Ishikawa (cell line): ENCODE measurements at regions not wholly inside any gene's neighbourhood (a gene's known extent, or its start where the extent isn't known, plus 50 kb on each side); places are given as distances from the start of the nearest gene placed in this dataset.

Experiments
- CEBPB ChIP-seq: IDR thresholded peaks from 2 replicates; pipeline ENCODE4 v1.6.1; 2012
- CREB1 ChIP-seq: IDR thresholded peaks from 2 replicates; pipeline ENCODE4 v1.6.1; 2012; ENCODE audit warnings: low read depth
- EGR1 ChIP-seq: IDR thresholded peaks from 2 replicates; pipeline ENCODE4 v1.6.1; 2012
- EP300 ChIP-seq: IDR thresholded peaks from 2 replicates; pipeline ENCODE4 v1.6.1; 2012; ENCODE audit warnings: borderline replicate concordance
- FOXM1 ChIP-seq: IDR thresholded peaks from 2 replicates; pipeline ENCODE4 v1.6.1; 2012; ENCODE audit warnings: low read depth, borderline replicate concordance
- NFIC ChIP-seq: IDR thresholded peaks from 2 replicates; pipeline ENCODE4 v1.6.1; 2012
- RAD21 ChIP-seq: IDR thresholded peaks from 2 replicates; pipeline ENCODE4 v1.6.1; 2012; ENCODE audit warnings: low read depth
- TAF1 ChIP-seq: IDR thresholded peaks from 2 replicates; pipeline ENCODE4 v1.6.1; 2012; ENCODE audit warnings: low read depth, mild to moderate bottlenecking
- TCF12 ChIP-seq: IDR thresholded peaks from 2 replicates; pipeline ENCODE4 v1.6.1; 2012; ENCODE audit warnings: low read depth
- TEAD4 ChIP-seq: IDR thresholded peaks from 2 replicates; pipeline ENCODE4 v1.6.1; 2012
- YY1 ChIP-seq: IDR thresholded peaks from 2 replicates; pipeline ENCODE4 v1.6.1; 2012; ENCODE audit warnings: low read depth
- ZBTB7A ChIP-seq: IDR thresholded peaks from 2 replicates; pipeline ENCODE4 v1.6.1; 2012; ENCODE audit warnings: low read depth
- TF ChIP-seq, protein P1 (sequence below): IDR thresholded peaks from 2 replicates; pipeline ENCODE4 v1.6.1; 2012; ENCODE audit warnings: low read depth, mild to moderate bottlenecking
- TF ChIP-seq, protein P2 (sequence below): IDR thresholded peaks from 2 replicates; pipeline ENCODE4 v1.6.1; 2012
- TF ChIP-seq, protein P3 (sequence below): IDR thresholded peaks from 2 replicates; pipeline ENCODE4 v1.6.1; 2012

DNA sequence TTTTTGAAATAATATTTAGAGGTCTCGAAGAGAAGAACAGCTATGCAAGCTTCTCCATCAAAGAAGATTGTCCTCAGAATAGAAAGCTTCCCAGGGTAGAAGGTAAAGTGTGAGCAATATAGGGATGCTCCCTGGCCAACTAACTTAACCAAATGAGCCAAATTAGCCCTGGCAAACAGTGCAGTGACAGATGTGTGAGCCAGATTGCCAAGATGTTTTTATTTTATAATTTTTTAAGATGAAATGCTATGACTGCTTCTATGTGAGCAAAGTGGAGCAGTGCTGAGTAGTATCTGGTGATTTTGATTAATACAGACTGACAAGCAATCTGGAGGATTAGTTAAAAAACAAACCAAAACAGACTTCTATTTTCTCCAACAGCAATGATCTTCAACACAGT, 202.1 kb downstream of the NOVA1 start:
- no peak for TF ChIP-seq FOXM1
- TF ChIP-seq CEBPB = no peak
- TF ChIP-seq EGR1 = no peak
- no peak for TF ChIP-seq TAF1
- TF ChIP-seq, protein P1, sequence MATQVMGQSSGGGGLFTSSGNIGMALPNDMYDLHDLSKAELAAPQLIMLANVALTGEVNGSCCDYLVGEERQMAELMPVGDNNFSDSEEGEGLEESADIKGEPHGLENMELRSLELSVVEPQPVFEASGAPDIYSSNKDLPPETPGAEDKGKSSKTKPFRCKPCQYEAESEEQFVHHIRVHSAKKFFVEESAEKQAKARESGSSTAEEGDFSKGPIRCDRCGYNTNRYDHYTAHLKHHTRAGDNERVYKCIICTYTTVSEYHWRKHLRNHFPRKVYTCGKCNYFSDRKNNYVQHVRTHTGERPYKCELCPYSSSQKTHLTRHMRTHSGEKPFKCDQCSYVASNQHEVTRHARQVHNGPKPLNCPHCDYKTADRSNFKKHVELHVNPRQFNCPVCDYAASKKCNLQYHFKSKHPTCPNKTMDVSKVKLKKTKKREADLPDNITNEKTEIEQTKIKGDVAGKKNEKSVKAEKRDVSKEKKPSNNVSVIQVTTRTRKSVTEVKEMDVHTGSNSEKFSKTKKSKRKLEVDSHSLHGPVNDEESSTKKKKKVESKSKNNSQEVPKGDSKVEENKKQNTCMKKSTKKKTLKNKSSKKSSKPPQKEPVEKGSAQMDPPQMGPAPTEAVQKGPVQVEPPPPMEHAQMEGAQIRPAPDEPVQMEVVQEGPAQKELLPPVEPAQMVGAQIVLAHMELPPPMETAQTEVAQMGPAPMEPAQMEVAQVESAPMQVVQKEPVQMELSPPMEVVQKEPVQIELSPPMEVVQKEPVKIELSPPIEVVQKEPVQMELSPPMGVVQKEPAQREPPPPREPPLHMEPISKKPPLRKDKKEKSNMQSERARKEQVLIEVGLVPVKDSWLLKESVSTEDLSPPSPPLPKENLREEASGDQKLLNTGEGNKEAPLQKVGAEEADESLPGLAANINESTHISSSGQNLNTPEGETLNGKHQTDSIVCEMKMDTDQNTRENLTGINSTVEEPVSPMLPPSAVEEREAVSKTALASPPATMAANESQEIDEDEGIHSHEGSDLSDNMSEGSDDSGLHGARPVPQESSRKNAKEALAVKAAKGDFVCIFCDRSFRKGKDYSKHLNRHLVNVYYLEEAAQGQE = no peak
- TF ChIP-seq ZBTB7A = no peak
- TF ChIP-seq YY1 = no peak
- TF ChIP-seq, protein P2, sequence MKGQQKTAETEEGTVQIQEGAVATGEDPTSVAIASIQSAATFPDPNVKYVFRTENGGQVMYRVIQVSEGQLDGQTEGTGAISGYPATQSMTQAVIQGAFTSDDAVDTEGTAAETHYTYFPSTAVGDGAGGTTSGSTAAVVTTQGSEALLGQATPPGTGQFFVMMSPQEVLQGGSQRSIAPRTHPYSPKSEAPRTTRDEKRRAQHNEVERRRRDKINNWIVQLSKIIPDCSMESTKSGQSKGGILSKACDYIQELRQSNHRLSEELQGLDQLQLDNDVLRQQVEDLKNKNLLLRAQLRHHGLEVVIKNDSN = no peak
- no peak for TF ChIP-seq EP300
- TF ChIP-seq TCF12 = no peak
- TF ChIP-seq, protein P3, sequence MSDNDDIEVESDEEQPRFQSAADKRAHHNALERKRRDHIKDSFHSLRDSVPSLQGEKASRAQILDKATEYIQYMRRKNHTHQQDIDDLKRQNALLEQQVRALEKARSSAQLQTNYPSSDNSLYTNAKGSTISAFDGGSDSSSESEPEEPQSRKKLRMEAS = no peak
- TF ChIP-seq RAD21 = no peak
- no peak for TF ChIP-seq CREB1

DNA sequence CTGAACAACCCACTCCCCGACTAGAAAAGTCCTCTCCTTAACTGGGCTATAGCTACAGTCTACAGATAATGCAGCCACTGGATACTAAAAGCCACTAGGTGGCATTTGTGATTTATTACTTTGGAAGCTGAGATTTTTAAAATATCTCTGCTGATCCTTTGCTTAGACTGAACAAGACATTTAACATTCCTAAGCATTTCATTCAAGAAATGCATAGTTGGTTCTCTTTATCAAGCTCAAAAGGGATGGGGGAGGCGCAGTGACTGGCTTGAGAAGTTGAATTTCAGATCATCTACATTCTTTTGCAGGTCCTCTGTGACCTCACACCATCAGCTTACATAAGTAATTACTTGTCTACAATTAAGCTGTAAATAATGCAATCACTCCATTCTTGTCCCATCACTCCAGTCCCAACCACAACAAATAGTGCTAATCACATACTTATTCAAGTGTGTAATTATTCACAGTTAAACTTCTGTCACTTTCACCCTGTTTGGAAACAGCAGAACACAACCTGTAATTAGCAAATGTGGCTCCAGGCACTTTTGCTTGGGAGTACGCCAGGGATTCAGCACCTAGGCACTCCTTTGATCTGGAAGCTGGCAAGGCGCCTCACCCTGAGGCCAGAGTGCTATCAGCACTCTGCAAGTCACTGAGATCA, 203.6 kb downstream of the NOVA1 start:
- TF ChIP-seq RAD21 (peak; percentile 41), NFIC (peak; percentile 68; the same call in 1 of the 2 replicates), CEBPB (peak; percentile 9; the same call in 1 of the 2 replicates), ZBTB7A (no peak)

DNA sequence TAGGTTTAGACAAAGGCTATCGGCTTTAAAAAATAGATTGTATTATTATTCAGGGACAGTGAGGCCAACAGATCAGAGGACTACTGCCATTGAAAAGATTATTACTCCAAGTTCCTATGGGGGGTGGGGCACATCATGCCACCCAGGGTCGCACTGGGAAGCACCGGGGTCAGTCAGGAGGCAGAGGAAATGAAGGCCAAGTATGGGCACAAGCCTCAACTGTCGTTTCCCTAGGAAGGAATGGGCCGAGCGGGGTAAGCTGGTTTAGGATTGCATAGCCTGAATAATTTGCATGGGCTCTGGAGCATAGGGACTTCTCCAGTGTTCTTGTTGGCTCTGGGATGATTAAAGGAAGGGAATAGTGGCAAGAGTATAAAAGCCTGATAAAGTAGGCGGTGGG, 205.3 kb downstream of the NOVA1 start:
- TF ChIP-seq EGR1 (no peak), TAF1 (no peak), FOXM1 (no peak), CEBPB (no peak), CREB1 (no peak), EP300 (no peak)
- TF ChIP-seq, protein P3 = no peak
- TF ChIP-seq, protein P2 = no peak
- TF ChIP-seq, protein P1 = no peak

DNA sequence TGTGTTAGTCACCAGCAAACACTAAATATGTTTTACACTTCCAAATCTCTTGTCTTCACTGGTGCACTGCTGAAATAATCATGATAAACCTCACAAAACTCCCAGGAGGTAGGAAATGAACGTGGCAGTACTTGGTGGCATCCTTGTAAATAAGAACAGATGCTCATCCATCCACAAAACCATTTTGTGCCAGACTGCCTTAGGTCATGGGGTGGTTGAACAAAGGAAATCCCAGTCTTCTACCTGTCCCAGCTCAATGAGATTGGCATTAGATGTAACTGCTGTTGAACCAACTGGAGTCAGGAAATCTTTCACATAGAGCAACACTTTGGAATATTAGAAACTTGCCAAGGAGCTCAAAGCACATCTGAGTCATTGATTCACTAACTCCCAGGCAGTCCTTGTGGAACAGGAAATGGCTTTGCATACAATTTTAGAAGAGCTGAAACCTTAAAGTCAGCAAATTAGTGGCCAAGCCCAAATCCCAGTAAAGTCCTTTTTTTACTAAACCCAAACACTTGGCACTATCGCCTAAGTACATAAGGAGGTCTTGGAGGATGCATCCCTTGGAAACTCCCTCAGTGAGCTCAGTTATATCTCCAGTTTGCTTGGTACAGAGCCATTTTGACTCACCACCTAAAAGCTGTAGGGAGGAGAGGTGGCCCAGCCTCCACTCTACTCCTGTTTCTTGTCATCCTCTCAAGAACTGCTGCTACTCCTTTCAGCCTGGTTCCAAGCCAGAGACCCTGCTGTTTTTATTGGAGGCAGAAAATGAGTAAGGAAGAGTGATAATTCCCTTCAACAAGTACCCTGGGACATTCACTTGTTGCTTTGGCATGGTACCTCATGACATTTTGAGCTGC, 208.0 kb downstream of the NOVA1 start:
- no peak for TF ChIP-seq NFIC
- TF ChIP-seq FOXM1 = no peak
- no peak for TF ChIP-seq EP300
- TF ChIP-seq EGR1 = no peak
- no peak for TF ChIP-seq ZBTB7A
- TF ChIP-seq, protein P2 = no peak
- TF ChIP-seq, protein P1 = no peak
- no peak for TF ChIP-seq CEBPB
- no peak for TF ChIP-seq TCF12
- TF ChIP-seq CREB1 = no peak
- no peak for TF ChIP-seq TEAD4
- TF ChIP-seq TAF1 = no peak
- TF ChIP-seq, protein P3 = no peak
- no peak for TF ChIP-seq YY1
- TF ChIP-seq RAD21 = no peak
